ENCODE measurements at regions not wholly inside any gene's neighbourhood (a gene's known extent, or its start where the extent isn't known, plus 50 kb on each side); places are given as distances from the start of the nearest gene placed in this dataset.
A peak's percentile ranks its signal among the peaks of the same experiment; 100 is the strongest.

- peaks cover 10% of the 10 kb centered on the region for H3K4me1 Mint-ChIP-seq
- no peak overlapping the region for H3K27ac Mint-ChIP-seq
- H3K36me3 Mint-ChIP-seq (ENCODE audit: low read depth): no peaks in the 10 kb centered on the region
- DNase-seq (peak; percentile 36), ATAC-seq (ENCODE audit: low read depth) (peak; percentile 70)
- no peaks in the 10 kb centered on the region for H3K9me3 Mint-ChIP-seq
- H3K27me3 Mint-ChIP-seq: peaks cover 7% of the 10 kb centered on the region
- ChIA-PET POLR2A (interaction anchor here (0.6 to 1.2 kb wide), 3 partner anchors 232 to 303 kb away, joined by 3 read pairs; no protein-coding TSS in a partner anchor), CTCF (interaction anchor here (0.5 to 6.4 kb wide), 41 partner anchors 9 to 1011 kb away, joined by 3 to 157 read pairs (median 4); no protein-coding TSS in a partner anchor)
- no peak overlapping the region for H3K4me3 Mint-ChIP-seq
- no peak for TF ChIP-seq CTCF (IDR thresholded peaks at IDR 0.05)
- intact Hi-C loops (cut with micrococcal nuclease): loop anchor here (1.0 to 5.0 kb wide), 7 partner anchors 66 to 564 kb away; no protein-coding TSS in a partner anchor
Observed at GRCh38 chr2:133886735-133887675, 318.7 kb upstream of the NCKAP5 start.

GRCh38 chr2:133887676-133888040 lies 319.4 kb upstream of the NCKAP5 start:
- Mint-ChIP-seq H3K4me1 (peaks cover 10% of the 10 kb centered on the region), H3K27ac (no peak overlapping the region), H3K27me3 (peaks cover 5% of the 10 kb centered on the region), H3K4me3 (no peak overlapping the region), H3K9me3 (no peaks in the 10 kb centered on the region), H3K36me3 (ENCODE audit: low read depth) (no peaks in the 10 kb centered on the region)
- intact Hi-C loops (cut with micrococcal nuclease): loop anchor here (2.0 to 5.0 kb wide), 2 partner anchors 65 to 320 kb away; no protein-coding TSS in a partner anchor
- ATAC-seq (ENCODE audit: low read depth) (no peak), DNase-seq (no peak)
- POLR2A ChIA-PET: interaction anchor here (0.6 to 1.2 kb wide), 2 partner anchors 231 to 302 kb away, joined by 3 read pairs; no protein-coding TSS in a partner anchor
- CTCF ChIA-PET: interaction anchor here (0.8 to 6.4 kb wide), 20 partner anchors 133 to 564 kb away, joined by 3 to 157 read pairs (median 5); no protein-coding TSS in a partner anchor
- TF ChIP-seq CTCF (IDR thresholded peaks at IDR 0.05): no peak

DNA sequence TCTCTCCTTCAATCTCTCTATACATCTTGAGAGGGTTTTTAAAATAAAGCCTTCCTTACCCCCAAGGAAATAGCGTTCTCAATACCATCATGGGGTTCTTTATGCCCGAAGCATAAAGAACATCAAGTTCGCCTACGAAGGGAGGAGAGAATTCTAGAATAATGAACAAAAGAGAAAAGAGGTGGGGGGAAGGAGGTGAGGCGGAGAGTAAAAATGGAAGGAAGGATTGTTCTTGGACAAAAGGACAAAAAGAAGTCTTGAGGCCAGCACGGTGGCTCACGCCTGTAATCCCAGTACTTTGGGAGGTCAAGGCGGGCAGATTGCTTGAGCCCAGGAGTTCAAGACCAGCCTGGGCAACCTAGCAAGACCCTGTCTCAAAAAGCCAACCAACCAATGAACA lies 319.8 kb upstream of the NCKAP5 start:
- no peak for ATAC-seq (ENCODE audit: low read depth)
- intact Hi-C loops (cut with micrococcal nuclease): loop anchor here (5.0 kb wide), 1 partner anchor 319 kb away; no protein-coding TSS in a partner anchor
- H3K4me1 Mint-ChIP-seq: peaks cover 10% of the 10 kb centered on the region
- CTCF ChIA-PET: interaction anchor here (0.9 to 6.4 kb wide), 9 partner anchors 132 to 525 kb away, joined by 3 to 157 read pairs (median 5); no protein-coding TSS in a partner anchor
- POLR2A ChIA-PET: interaction anchor here (0.6 kb wide), 1 partner anchor 302 kb away, joined by 3 read pairs; no protein-coding TSS in a partner anchor
- no peak for TF ChIP-seq CTCF (IDR thresholded peaks at IDR 0.05)
- peaks cover 2% of the 10 kb centered on the region for H3K27me3 Mint-ChIP-seq
- H3K9me3 Mint-ChIP-seq: no peaks in the 10 kb centered on the region
- H3K36me3 Mint-ChIP-seq (ENCODE audit: low read depth): no peaks in the 10 kb centered on the region
- no peak overlapping the region for H3K4me3 Mint-ChIP-seq
- DNase-seq: no peak
- no peak overlapping the region for H3K27ac Mint-ChIP-seq

DNA sequence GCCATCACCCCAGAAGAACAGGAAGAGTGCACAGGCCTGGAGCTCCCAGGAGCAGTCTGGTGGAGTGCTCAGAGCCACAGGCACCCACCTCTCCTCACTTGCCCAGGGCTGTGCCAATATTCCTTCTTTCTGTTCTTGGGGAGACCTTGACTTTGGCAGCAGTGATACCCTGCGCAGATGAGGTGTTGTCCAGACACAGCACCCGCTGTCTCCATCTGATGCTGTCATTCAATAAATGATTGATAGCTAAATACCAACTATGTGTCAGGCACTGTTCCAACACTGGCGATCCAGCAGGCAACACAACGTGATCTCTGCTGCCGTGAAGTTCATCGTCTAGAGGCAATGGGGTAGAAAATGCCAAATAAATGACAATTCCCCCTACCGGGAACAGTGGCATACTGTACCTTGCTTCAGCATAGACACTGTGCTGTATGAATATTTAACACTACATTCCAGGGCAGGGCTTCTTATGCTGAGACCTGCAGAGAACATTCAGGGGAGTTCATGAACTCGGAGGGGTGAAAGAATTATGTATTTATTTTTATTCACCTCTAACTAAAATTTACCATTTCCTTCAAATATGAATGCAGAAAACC lies 320.5 kb upstream of the NCKAP5 start:
- H3K4me1 Mint-ChIP-seq: peaks cover 10% of the 10 kb centered on the region
- no peak overlapping the region for H3K4me3 Mint-ChIP-seq
- no peaks in the 10 kb centered on the region for H3K27me3 Mint-ChIP-seq
- H3K36me3 Mint-ChIP-seq (ENCODE audit: low read depth): no peaks in the 10 kb centered on the region
- no peaks in the 10 kb centered on the region for H3K9me3 Mint-ChIP-seq
- intact Hi-C loops (cut with micrococcal nuclease): loop anchor here (5.0 kb wide), 1 partner anchor 319 kb away; no protein-coding TSS in a partner anchor
- POLR2A ChIA-PET: no interaction called here
- no peak for TF ChIP-seq CTCF (IDR thresholded peaks at IDR 0.05)
- CTCF ChIA-PET: interaction anchor here (0.9 to 6.4 kb wide), 7 partner anchors 132 to 562 kb away, joined by 3 to 157 read pairs (median 4); no protein-coding TSS in a partner anchor
- no peak overlapping the region for H3K27ac Mint-ChIP-seq
- ATAC-seq (ENCODE audit: low read depth): no peak
- no peak for DNase-seq

Data from activated B cell treated with CpG ODN at 0.5 μM for 24 hours (primary cell).